Retina (tissue), 1 donor: ENCODE measurements at regions not wholly inside any gene's neighbourhood (a gene's known extent, or its start where the extent isn't known, plus 50 kb on each side); places are given as distances from the start of the nearest gene placed in this dataset.

Experiments
- DNase-seq: peaks from one replicate; pipeline ENCODE4 v3.0.0-alpha.2; 2016

GRCh38 chr3:101172516-101172915, 147.9 kb downstream of the IMPG2 start:
- no peak for DNase-seq

GRCh38 chr3:101171681-101172191, 148.6 kb downstream of the IMPG2 start:
- DNase-seq, result no peak

- DNase-seq, result no peak
Measured at GRCh38 chr3:101170806-101171558, 149.4 kb downstream of the IMPG2 start.

GRCh38 chr3:101170062-101170771, 150.2 kb downstream of the IMPG2 start:
- DNase-seq, result no peak

GRCh38 chr3:101169516-101169915, 150.9 kb downstream of the IMPG2 start:
- no peak for DNase-seq

GRCh38 chr3:101167376-101167775, 153.0 kb downstream of the IMPG2 start:
- DNase-seq, result no peak

GRCh38 chr3:101166150-101166549, 154.2 kb downstream of the IMPG2 start:
- DNase-seq, result no peak

GRCh38 chr3:101163554-101163953, 156.8 kb downstream of the IMPG2 start:
- no peak for DNase-seq

- DNase-seq, result no peak
Measured at GRCh38 chr3:101159478-101159877, 160.9 kb downstream of the IMPG2 start.

- DNase-seq, result no peak
Measured at GRCh38 chr3:101158374-101158773, 162.0 kb downstream of the IMPG2 start.

GRCh38 chr3:101156787-101157345, 163.5 kb downstream of the IMPG2 start:
- no peak for DNase-seq

- no peak for DNase-seq
Measured at GRCh38 chr3:101155825-101156224, 162.6 kb upstream of the ABI3BP start.

GRCh38 chr3:101154401-101154800, 161.2 kb upstream of the ABI3BP start:
- DNase-seq, result no peak

GRCh38 chr3:101151286-101151913, 158.2 kb upstream of the ABI3BP start:
- no peak for DNase-seq

GRCh38 chr3:101150504-101150903, 157.3 kb upstream of the ABI3BP start:
- no peak for DNase-seq

- no peak for DNase-seq
Measured at GRCh38 chr3:101149707-101150106, 156.5 kb upstream of the ABI3BP start.

- DNase-seq, result no peak
Measured at GRCh38 chr3:101149251-101149650, 156.0 kb upstream of the ABI3BP start.

- DNase-seq, result no peak
Measured at GRCh38 chr3:101148001-101148400, 154.8 kb upstream of the ABI3BP start.

- no peak for DNase-seq
Measured at GRCh38 chr3:101146946-101147345, 153.7 kb upstream of the ABI3BP start.

GRCh38 chr3:101144105-101144504, 150.9 kb upstream of the ABI3BP start:
- DNase-seq, result no peak

GRCh38 chr3:101143012-101143411, 149.8 kb upstream of the ABI3BP start:
- DNase-seq, result no peak

- DNase-seq, result no peak
Measured at GRCh38 chr3:101142160-101142559, 148.9 kb upstream of the ABI3BP start.

GRCh38 chr3:101141135-101141534, 147.9 kb upstream of the ABI3BP start:
- no peak for DNase-seq
